ENCODE measurements at regions not wholly inside any gene's neighbourhood (a gene's known extent, or its start where the extent isn't known, plus 50 kb on each side); places are given as distances from the start of the nearest gene placed in this dataset.
"Not testable (repeated sequence)": the region's sequence is repeated elsewhere in the genome, so short reads cannot be mapped to it uniquely, and the experiment has no call there.

DNA sequence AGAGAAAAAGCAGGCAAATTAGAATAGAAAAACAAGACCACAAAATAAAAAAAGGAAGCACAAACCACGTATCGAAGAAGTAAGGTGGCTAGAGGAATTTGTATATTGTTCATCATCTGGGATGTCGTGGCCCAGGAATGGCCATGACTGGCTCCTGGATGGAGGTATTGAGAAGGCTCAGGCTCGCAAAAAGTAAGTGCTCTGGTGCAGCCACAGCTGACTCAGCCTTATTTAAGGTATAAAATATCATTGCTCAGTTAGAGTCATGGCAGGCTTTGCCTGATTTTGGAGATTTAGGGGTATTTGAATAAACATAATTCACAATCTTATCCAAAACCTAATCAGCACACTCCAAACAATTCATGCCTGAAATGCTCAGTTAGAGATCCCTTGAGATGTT is 78.4 kb upstream of the FANCL start:
- no peak overlapping the region for H3K4me3 ChIP-seq (ENCODE audit: low read depth, low read length)
- DNase-seq (ENCODE audit: low read depth), result no peak
- TF ChIP-seq, protein P1, sequence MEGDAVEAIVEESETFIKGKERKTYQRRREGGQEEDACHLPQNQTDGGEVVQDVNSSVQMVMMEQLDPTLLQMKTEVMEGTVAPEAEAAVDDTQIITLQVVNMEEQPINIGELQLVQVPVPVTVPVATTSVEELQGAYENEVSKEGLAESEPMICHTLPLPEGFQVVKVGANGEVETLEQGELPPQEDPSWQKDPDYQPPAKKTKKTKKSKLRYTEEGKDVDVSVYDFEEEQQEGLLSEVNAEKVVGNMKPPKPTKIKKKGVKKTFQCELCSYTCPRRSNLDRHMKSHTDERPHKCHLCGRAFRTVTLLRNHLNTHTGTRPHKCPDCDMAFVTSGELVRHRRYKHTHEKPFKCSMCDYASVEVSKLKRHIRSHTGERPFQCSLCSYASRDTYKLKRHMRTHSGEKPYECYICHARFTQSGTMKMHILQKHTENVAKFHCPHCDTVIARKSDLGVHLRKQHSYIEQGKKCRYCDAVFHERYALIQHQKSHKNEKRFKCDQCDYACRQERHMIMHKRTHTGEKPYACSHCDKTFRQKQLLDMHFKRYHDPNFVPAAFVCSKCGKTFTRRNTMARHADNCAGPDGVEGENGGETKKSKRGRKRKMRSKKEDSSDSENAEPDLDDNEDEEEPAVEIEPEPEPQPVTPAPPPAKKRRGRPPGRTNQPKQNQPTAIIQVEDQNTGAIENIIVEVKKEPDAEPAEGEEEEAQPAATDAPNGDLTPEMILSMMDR (IDR thresholded peaks at IDR 0.05; ENCODE audit: control insufficient read depth, extremely low read depth, insufficient read depth), result no peak

DNA sequence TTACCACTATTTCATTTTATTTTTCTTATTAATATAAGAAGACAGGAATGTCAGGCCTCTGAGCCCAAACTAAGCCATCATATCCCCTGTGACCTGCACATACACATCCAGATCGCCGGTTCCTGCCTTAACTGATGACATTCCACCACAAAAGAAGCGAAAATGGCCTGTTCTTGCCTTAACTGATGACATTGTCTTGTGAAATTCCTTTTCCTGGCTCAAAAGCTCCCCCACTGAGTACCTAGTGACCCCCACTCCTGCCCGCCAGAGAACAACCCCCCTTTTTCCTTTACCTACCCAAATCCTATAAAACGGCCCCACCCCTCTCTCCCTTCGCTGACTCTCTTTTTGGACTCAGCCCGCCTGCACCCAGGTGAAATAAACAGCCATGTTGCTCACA is 77.8 kb upstream of the FANCL start:
- not testable (repeated sequence) for DNase-seq (ENCODE audit: low read depth); H3K4me3 ChIP-seq (ENCODE audit: low read depth, low read length)

DNA sequence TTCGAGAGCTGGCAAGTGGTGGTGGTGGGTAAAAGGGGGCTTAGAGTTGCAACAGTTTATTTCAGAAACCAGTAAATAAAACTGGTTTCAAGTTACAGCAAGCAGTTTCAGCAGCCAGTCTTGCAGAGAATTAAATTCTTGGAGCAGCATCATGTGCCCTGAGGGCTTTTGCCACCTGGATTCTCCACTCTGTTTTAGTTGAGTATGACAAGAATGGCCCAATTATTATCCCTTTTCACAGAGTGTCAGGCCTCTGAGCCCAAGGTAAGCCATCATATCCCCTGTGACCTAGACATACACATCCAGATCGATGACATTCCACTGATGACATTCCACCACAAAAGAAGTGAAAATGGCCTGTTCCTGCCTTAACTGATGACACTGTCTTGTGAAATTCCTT is 72.8 kb upstream of the FANCL start:
- TF ChIP-seq, protein P1 (IDR thresholded peaks at IDR 0.05; ENCODE audit: control insufficient read depth, extremely low read depth, insufficient read depth), result no peak
- DNase-seq (ENCODE audit: low read depth), result no peak
- H3K4me3 ChIP-seq (ENCODE audit: low read depth, low read length), result no peak overlapping the region

DNA sequence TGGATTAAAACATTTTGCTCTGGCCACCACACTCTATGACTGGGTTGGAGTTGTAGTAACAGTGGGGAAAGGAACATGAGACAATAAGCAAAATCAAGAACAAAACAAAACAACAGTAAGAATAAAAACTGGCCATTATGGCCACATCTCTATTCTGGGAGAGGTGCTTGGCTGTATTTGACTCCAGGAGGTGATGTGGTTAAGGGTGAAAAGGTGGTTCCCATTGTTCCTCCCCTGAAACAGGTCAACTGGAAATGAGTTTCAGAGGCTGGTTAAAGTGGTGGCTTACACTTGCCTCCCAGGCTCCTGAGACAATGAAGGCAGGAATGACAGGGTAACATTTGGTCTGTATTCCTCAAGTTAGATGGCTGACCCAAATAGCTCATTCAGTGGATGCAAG is 67.3 kb upstream of the FANCL start:
- TF ChIP-seq, protein P1 (IDR thresholded peaks at IDR 0.05; ENCODE audit: control insufficient read depth, extremely low read depth, insufficient read depth), result no peak
- H3K4me3 ChIP-seq (ENCODE audit: low read depth, low read length), result no peak overlapping the region
- no peak for DNase-seq (ENCODE audit: low read depth)

DNA sequence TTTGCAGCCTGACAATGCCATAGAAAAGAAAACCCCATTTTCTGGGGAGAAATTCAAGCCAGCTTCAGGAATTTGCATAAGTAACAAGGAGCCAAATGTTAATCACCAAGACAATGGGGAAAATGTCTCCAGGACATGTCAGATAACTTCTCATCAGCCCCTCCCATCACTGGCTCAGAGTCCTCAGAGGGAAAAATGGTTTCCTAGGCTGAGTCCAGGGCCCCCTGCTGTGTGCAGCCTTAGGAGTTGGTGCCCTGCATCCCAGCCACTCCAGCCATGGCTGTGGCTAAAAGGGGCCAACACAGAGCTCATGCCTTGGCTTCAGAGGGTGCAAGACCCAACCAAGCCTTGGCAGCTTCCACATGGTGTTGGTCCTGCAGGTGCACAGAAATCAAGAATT is 63.7 kb upstream of the FANCL start:
- no peak overlapping the region for H3K4me3 ChIP-seq (ENCODE audit: low read depth, low read length)
- DNase-seq (ENCODE audit: low read depth), result no peak

GRCh38 chr2:58299123-58299522 is 58.0 kb upstream of the FANCL start:
- no peak overlapping the region for H3K4me3 ChIP-seq (ENCODE audit: low read depth, low read length)
- TF ChIP-seq, protein P1 (IDR thresholded peaks at IDR 0.05; ENCODE audit: control insufficient read depth, extremely low read depth, insufficient read depth), result no peak
- no peak for DNase-seq (ENCODE audit: low read depth)

More for the DNA sequence above, 63.7 kb upstream of the FANCL start:
- TF ChIP-seq, protein P1 (IDR thresholded peaks at IDR 0.05; ENCODE audit: control insufficient read depth, extremely low read depth, insufficient read depth), result no peak

- no peak overlapping the region for H3K4me3 ChIP-seq (ENCODE audit: low read depth, low read length)
- DNase-seq (ENCODE audit: low read depth), result no peak
- TF ChIP-seq, protein P1 (IDR thresholded peaks at IDR 0.05; ENCODE audit: control insufficient read depth, extremely low read depth, insufficient read depth), result no peak
Measured at GRCh38 chr2:58293056-58293455, 51.9 kb upstream of the FANCL start.
